ENCODE measurements at regions not wholly inside any gene's neighbourhood (a gene's known extent, or its start where the extent isn't known, plus 50 kb on each side); places are given as distances from the start of the nearest gene placed in this dataset.

GRCh38 chr6:148177589-148178233 lies 164.9 kb upstream of the SASH1 start:
- DNase-seq, result no peak

DNA sequence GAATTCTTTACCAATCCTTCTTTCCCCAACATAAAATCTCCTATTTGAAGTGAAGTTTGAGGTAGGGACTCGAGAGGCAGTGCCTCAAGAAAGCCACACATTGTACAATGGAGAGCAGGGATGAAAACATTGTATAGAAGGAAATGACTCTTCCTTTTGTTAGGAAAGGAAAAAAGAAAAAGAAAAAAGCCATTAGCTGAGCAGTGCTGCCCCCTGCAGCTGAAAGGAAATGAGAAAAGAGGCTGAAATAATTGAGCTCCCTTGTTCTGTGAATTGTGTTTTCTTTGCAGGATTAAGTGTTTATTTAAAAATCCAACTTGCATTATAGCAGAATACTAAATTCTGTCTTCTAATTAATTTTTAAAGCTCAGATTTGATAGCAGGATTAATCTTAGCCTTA lies 162.9 kb upstream of the SASH1 start:
- no peak for DNase-seq

- DNase-seq, result no peak
Measured at GRCh38 chr6:148182378-148182777, 160.3 kb upstream of the SASH1 start.

DNA sequence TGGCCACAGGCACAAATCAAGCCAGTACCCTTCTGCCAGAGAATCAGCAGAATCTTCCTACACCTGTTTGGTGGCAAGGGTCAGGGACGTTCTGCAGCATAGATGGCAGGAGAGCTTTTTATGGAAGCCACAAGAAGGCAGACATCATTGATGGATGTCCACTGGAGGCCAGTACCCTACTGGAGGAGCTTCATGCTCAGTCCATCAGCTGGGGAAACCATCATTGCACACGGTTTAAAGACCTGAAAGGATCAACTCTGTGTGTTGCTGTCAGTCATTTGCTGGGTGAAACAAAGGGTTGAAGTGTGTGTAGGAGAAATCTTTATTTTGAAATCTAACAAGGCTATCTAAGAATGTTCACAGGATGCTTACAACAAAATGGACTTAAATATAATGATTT lies 158.9 kb upstream of the SASH1 start:
- no peak for DNase-seq

DNA sequence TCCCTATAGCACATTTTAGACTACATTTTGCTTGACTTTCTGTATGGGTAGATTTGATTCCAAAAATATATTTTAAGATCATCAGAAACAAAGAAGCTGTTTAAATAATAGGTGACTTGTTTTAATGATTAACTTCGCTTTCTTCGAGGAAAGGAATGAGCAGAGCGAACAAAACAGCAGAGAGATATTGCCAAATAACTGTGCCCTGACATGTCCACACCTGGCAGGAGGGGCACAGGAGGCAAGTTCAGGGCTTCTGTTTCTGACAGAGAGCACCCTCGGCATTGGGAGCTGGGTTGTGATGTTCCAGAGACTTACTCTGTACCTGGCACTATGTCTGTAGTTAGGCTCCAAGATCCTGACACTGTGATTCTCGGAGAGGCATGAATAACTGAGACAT lies 155.7 kb upstream of the SASH1 start:
- DNase-seq, result no peak

DNA sequence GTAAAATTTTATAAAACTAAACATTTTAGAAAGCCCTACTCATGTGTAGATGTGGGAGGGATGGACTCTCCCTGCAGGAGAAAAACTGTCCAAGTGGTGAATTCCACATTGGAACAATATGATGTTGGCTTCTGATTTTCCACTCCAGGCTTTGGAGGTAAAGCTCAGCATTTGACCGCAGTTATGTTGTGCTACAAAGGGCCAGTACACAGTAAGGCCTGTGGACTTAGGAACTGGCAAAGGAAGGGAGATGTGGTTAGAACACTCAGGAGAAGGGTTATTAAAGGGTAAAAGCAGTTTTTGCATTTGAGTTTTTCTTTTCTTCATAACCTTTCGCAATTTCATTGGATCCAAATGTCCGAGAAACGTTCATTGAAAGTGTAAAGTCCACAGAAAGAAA lies 150.3 kb upstream of the SASH1 start:
- DNase-seq, result no peak

GRCh38 chr6:148193063-148193680 lies 149.5 kb upstream of the SASH1 start:
- no peak for DNase-seq

GRCh38 chr6:148195511-148195910 lies 147.1 kb upstream of the SASH1 start:
- DNase-seq, result no peak

- no peak for DNase-seq
Measured at GRCh38 chr6:148199584-148199983, 143.1 kb upstream of the SASH1 start.

- DNase-seq, result no peak
Measured at GRCh38 chr6:148200293-148200692, 142.3 kb upstream of the SASH1 start.

DNA sequence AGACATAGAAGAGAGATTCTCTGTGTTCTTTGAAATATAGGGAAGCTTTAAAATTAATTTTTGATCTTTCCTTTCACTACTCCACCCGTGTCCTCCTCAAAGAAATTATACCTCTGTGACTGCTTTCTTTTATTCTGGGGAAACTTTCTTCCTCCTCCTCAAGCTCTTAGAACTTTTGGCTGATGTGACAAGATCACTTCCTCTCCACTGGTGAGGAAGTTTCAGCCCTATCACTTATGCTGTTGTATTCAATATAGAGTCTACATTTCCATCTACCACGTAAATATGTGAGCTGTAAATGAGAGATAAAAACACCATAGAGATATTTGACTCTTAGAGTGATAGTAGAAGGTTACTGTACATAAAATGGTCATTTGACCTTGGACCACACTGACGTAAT lies 141.9 kb upstream of the SASH1 start:
- DNase-seq, result no peak

DNA sequence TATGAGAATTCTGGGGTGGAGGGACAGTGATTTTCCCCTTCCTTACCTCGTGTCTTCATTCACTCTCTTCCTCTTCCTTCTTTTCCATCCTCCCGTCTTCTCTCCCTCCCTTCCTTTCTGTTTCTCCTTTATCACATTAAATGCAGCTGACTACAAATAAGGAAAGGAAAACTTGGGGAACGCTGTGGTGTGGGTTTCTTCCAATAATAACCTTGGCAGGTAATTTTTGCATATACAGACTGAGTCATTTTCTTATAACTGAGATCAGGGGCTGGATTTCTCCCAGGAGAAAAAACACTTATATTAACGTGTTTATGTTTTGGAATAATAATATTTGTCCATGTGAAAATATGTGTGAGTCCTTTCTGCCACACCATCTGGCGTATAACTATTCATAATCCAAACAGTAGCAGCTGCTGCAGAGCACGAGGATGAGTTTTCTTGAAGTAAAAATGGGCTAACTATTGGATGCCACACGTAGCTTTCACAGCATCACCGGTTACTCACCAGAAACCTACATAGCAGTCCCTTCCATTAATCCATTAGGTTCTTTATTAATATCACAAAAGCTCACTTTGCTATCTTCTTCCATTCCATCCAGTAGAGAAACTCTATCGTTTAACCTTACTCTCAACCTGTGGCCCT lies 139.2 kb upstream of the SASH1 start:
- DNase-seq, result no peak

GRCh38 chr6:148203970-148204369 lies 138.7 kb upstream of the SASH1 start:
- DNase-seq, result no peak

- no peak for DNase-seq
Measured at GRCh38 chr6:148208298-148208697, 134.3 kb upstream of the SASH1 start.

- no peak for DNase-seq
Measured at GRCh38 chr6:148211777-148212324, 130.8 kb upstream of the SASH1 start.

DNA sequence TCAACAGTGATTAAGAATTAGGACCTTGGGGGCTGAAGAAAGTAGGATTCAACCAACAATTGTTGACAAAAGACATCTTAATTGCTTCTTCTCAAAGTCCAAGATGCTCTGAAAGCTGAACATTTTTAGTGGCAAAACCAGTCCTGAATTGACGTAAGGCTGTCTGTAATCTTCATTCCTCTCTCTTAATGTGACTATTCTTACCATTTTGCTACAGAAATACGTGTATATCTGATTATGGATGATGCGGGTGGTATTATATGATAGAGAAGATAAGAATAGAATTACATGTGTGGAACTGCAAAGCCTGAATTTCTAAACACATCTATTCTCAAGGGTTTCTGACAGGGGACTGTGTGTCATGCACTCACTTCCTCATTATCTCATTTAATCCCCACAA lies 130.3 kb upstream of the SASH1 start:
- DNase-seq, result no peak

GRCh38 chr6:148213366-148213765 lies 129.3 kb upstream of the SASH1 start:
- no peak for DNase-seq

- no peak for DNase-seq
Measured at GRCh38 chr6:148214667-148215066, 128.0 kb upstream of the SASH1 start.

GRCh38 chr6:148217051-148217450 lies 125.6 kb upstream of the SASH1 start:
- DNase-seq, result no peak

GRCh38 chr6:148217921-148218320 lies 124.7 kb upstream of the SASH1 start:
- DNase-seq, result no peak

DNA sequence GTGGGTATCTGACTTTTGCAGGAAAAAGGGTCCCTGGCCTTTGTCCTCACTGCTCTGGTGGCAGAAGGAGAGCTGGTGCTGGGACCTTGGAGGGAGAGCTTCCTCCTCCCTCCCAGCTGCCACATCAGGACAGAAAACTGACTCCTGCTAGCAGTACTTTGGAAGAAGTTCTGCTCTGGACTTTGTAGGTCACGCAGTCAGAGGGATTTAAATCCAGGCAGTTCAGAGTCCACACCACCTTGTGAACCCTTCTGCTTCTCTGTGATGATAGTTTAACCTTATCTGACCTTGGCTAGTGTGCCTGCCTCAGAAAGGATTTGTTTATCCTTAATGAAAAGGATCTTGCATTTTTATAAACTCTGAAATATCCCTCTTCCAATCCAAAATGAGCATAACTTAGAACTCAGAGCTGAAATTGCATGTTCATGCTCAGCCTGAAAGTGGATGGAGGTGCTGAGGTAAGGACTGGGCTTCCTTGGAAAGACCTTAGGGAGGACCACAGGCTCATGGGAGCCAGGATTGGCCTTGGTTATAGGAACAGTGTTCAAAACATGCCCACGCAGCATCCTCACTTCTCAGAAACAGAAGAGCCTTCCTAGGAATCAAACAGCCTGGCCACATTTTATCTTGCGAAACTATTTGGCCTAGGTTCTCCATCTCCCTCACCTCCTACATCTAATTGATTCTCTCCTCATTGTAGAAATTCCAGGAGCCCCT lies 123.9 kb upstream of the SASH1 start:
- DNase-seq, result no peak

DNA sequence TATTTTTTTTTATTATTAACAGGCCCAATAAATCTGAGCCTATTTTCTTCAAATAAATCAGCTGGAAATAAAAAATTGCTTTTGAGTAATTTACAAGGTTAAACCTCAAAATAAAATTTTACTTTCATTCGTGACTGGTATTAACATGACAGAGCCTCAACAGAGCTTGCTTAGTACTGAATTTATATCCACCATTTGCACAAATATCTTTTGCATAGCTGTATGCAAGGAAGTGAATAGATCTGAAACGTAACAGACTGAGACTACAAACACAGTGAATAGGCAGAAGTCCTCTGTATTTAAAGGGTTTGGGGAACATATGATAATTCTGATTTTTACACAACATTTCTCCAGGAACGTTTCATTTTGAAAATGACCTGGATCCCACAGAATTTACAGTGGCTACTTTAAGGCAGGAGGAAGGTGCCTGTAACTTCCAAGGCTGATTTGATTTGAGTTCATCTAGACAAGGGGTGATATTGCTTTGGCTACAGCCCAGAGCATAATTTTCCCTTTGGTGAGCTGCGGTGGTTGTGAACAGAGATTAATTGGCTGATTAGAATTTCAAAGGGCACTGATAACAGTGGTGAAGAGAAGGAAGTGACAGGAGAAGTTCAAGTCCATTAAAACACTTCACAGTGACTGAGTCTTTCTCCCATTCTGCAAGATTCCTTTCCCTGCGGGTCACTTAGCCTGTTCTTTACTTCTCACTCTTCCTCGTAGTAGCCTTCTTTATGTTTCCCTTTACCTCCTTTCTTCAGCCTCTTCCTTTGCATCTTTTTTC lies 121.2 kb upstream of the SASH1 start:
- DNase-seq, result no peak

DNA sequence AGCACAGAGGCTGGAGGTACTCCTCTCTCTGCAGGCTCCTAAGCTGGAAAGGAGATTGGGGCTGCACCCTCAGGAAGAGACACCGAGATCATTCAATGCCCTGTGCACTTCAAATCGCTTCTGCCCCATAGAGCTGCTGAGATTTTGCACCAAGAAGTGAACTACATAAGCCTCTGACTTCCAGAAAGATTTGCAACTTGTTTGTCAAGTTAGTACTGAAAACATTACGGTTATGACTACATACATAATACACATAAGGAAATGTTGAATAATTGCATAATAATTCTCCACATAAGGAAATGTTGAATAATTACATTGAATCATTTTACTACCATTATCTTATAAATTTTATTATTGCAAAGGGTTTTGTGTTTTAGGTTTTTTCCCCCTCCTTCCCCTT lies 120.3 kb upstream of the SASH1 start:
- DNase-seq, result no peak
